HCT116 (cell line): ENCODE measurements at regions not wholly inside any gene's neighbourhood (a gene's known extent, or its start where the extent isn't known, plus 50 kb on each side); places are given as distances from the start of the nearest gene placed in this dataset.

Source experiments
- EZH2 ChIP-seq: fragments of 200-600 bp; sonication (generic); IDR thresholded peaks from 2 replicates; pipeline ENCODE4 v1.6.1; 2017; ENCODE audit warnings: antibody characterized with exemption, mixed run types
- POLR2AphosphoS5 ChIP-seq: IDR thresholded peaks from 2 replicates; pipeline ENCODE4 v1.6.1; 2011; ENCODE audit warnings: mild to moderate bottlenecking, low read depth, low read length, moderate library complexity
- RAD21 ChIP-seq: IDR thresholded peaks from 2 replicates; pipeline ENCODE4 v1.6.1; 2012; ENCODE audit warnings: low read depth, mild to moderate bottlenecking
- TF ChIP-seq, protein P1 (sequence below): IDR thresholded peaks from 2 replicates; pipeline ENCODE4 v1.6.1; 2012; ENCODE audit warnings: low read depth
- TF ChIP-seq, protein P2 (sequence below), 3 experiments: fragments of 200-600 bp in 1 of 3; sonication (generic) in 1 of 3; IDR thresholded peaks in 2 of 3; conservative IDR thresholded peaks in 1 of 3; 2 replicates each; pipeline ENCODE4 v1.5.1; 2012 to 2017; ENCODE audit warnings: low read depth in 2 of 3, low read length in 2 of 3, antibody characterized with exemption in 1 of 3, borderline replicate concordance in 1 of 3, control low read depth in 1 of 3, mild to moderate bottlenecking in 1 of 3, mixed read lengths in 1 of 3, mixed run types in 1 of 3, moderate library complexity in 1 of 3; ENCODE audit not compliant: insufficient read depth in 1 of 3

DNA sequence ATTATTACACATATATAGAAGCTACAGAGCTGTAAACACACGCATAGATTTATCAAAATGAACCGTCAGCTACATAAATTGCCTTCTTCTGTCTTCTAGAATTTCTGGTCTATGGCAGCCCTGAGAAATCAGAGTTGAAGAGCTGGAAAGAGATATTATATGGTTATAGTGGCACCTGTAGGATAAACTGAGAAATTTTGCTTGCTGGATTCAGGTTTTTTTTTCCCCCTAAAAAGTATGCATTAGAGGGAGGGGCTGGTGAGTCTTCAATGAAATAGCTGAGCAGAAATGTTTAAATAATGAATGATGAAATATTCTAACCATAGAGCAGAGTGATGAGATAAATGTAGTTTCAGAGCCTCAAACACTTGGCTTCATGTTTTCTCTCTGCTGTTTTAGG is 78.0 kb upstream of the DYNC1I1 start:
- TF ChIP-seq, protein P1, sequence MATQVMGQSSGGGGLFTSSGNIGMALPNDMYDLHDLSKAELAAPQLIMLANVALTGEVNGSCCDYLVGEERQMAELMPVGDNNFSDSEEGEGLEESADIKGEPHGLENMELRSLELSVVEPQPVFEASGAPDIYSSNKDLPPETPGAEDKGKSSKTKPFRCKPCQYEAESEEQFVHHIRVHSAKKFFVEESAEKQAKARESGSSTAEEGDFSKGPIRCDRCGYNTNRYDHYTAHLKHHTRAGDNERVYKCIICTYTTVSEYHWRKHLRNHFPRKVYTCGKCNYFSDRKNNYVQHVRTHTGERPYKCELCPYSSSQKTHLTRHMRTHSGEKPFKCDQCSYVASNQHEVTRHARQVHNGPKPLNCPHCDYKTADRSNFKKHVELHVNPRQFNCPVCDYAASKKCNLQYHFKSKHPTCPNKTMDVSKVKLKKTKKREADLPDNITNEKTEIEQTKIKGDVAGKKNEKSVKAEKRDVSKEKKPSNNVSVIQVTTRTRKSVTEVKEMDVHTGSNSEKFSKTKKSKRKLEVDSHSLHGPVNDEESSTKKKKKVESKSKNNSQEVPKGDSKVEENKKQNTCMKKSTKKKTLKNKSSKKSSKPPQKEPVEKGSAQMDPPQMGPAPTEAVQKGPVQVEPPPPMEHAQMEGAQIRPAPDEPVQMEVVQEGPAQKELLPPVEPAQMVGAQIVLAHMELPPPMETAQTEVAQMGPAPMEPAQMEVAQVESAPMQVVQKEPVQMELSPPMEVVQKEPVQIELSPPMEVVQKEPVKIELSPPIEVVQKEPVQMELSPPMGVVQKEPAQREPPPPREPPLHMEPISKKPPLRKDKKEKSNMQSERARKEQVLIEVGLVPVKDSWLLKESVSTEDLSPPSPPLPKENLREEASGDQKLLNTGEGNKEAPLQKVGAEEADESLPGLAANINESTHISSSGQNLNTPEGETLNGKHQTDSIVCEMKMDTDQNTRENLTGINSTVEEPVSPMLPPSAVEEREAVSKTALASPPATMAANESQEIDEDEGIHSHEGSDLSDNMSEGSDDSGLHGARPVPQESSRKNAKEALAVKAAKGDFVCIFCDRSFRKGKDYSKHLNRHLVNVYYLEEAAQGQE = no peak
- TF ChIP-seq, protein P2, sequence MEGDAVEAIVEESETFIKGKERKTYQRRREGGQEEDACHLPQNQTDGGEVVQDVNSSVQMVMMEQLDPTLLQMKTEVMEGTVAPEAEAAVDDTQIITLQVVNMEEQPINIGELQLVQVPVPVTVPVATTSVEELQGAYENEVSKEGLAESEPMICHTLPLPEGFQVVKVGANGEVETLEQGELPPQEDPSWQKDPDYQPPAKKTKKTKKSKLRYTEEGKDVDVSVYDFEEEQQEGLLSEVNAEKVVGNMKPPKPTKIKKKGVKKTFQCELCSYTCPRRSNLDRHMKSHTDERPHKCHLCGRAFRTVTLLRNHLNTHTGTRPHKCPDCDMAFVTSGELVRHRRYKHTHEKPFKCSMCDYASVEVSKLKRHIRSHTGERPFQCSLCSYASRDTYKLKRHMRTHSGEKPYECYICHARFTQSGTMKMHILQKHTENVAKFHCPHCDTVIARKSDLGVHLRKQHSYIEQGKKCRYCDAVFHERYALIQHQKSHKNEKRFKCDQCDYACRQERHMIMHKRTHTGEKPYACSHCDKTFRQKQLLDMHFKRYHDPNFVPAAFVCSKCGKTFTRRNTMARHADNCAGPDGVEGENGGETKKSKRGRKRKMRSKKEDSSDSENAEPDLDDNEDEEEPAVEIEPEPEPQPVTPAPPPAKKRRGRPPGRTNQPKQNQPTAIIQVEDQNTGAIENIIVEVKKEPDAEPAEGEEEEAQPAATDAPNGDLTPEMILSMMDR (IDR thresholded peaks at IDR 0.05 in 2 of 3, conservative IDR thresholded peaks at IDR 0.05 in 1 of 3; ENCODE audit: borderline replicate concordance in 1 of 3, insufficient read depth in 1 of 3, low read depth in 2 of 3, low read length in 2 of 3) = no peak
- TF ChIP-seq POLR2AphosphoS5 (no peak), RAD21 (no peak), EZH2 (no peak)
